HG03442 (cell line): ENCODE measurements at regions not wholly inside any gene's neighbourhood (a gene's known extent, or its start where the extent isn't known, plus 50 kb on each side); places are given as distances from the start of the nearest gene placed in this dataset.
"Not testable (repeated sequence)": the region's sequence is repeated elsewhere in the genome, so short reads cannot be mapped to it uniquely, and the experiment has no call there.

Source experiments
- ATAC-seq: cut with Tn5 transposase; IDR thresholded peaks from one replicate; pipeline ENCODE4 v1.9.1; 2021; ENCODE audit warnings: mild to moderate bottlenecking, moderate library complexity; ENCODE audit not compliant: unreplicated experiment

DNA sequence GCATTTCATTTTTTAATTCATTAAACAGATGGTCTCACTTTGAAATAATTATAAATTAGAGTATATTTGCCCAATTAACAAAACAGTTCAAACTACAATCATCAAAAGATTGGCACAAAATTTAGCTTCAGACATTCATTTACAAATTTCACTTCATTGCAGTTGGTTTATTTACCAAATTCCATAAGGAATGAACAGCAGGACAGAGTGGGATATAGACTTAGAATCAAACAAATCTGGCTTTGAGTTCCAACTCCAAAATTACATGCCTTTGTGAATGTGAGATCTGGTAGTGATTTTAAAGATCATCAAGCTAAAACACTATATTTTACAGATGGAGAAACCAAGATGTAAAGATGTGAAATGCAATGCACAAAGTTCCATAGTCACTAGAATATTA, 310.7 kb upstream of the CNTN5 start:
- no peak for ATAC-seq

DNA sequence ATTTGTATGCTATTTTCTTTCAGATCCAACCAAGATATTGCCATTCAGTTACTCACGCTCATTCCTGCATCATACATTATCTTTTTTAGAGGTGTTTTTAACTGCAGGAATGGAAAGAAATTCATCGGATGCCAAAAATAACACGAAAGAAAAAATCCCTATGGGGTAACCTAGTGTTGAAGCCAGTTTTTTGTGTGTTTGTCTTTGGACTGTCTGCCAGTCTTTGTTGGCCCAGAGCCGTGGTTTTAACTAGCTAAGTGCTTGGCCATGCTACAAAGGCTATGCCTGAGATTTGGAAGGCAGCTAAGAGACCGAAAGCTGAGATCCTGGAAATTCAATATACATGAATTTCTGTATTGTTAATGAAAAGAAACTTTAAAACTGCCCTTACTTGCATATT, 309.8 kb upstream of the CNTN5 start:
- no peak for ATAC-seq

- ATAC-seq = no peak
Observed at GRCh38 chr11:98720951-98721350, 299.8 kb upstream of the CNTN5 start.

GRCh38 chr11:98725471-98725870, 295.3 kb upstream of the CNTN5 start:
- no peak for ATAC-seq

DNA sequence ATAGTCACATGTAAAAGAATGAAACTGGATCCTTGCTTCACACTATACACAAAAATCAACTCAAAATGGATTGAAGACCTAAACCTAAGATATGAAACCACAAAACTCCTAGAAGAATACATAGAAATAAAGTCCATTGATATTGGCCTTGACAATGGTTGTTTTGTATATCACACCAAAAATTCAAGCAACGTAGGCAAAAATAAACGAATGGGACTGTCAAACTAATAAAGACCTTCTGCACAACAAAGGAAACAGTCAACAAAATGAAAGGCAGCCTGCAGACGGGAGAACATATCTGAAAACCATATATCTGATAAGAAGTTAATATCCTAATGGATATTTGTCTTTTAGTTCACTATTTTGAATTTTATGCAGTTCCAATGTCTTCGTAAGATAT, 292.3 kb upstream of the CNTN5 start:
- ATAC-seq = no peak

GRCh38 chr11:98729118-98729517, 291.6 kb upstream of the CNTN5 start:
- ATAC-seq = no peak

DNA sequence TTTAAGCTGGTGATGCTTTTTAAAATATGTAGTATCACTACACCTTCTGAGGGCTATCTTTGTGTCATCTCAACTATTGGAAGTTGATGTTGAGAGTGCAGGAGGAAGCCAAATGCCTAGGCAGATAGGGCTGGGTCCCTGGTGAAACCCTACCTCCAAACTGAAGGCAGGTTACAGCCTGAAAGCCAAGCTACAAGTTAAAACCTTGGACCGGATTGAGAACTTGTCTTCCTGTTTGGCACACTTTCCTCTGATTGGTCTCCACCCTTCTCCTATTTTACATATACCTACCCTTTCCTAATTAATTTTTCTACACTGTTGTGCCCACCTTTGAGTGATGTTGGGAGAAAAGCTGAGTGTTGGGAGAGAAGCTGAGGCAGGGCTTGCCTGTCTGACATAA, 287.8 kb upstream of the CNTN5 start:
- no peak for ATAC-seq

- ATAC-seq = not testable (repeated sequence)
Observed at GRCh38 chr11:98733378-98733777, 287.4 kb upstream of the CNTN5 start.

- no peak for ATAC-seq
Observed at GRCh38 chr11:98734686-98735085, 286.1 kb upstream of the CNTN5 start.

DNA sequence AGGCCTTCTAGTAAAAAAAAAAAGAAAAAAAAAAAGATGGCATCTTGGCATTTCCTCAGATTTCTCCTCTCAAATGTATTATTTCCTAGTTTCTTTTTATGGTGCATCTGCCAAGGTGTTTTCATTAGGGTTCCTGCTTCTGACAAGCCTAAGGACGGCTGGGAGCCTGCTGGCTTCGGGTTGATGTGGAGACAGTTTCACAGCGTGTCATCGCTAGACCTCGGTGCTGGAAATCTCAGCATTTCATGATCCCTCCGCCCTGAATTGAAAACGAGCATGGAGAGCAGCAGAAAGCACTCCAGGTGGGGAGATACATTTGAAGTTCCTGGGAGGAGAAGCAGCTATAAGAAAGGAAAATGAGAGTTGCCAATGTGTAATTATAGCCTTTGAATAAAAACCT, 283.9 kb upstream of the CNTN5 start:
- ATAC-seq = no peak

DNA sequence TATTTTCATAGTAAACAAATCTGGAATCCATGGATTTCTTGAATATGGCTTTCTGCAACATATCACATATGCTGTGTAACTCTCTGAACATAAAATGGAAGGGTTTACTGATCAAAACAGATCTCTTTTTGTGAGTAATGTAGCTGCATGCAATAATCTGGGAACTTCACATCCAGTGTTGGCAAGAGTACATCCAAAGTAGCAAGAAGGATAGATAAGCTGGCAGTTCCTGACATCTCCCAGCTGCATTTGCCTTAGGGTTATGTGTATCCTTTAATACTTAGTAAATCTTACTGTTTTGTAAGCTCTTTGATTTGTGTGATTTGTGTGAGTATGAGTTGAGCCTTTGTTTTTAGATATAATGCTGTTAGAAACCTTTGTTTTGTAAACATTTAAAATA, 280.4 kb upstream of the CNTN5 start:
- no peak for ATAC-seq

- not testable (repeated sequence) for ATAC-seq
Observed at GRCh38 chr11:98763446-98763845, 257.3 kb upstream of the CNTN5 start.

DNA sequence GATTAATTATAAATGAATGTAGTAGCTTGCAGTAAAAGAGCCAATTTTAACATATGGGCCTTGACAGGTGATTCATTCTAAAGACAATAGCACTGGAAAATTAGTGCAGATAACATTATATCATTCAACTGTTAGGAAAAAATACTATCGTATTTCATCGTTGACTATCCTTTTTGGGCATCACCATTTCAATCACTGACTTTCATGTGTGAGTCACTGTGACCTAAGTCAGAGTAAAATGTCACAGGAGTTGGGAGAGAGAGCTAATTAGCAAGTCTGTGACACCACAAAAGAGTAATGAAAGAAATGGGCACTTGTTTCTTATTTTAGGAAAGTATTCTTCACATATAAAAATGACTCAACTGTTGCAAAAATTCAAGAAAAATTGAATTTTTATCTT, 253.8 kb upstream of the CNTN5 start:
- no peak for ATAC-seq

DNA sequence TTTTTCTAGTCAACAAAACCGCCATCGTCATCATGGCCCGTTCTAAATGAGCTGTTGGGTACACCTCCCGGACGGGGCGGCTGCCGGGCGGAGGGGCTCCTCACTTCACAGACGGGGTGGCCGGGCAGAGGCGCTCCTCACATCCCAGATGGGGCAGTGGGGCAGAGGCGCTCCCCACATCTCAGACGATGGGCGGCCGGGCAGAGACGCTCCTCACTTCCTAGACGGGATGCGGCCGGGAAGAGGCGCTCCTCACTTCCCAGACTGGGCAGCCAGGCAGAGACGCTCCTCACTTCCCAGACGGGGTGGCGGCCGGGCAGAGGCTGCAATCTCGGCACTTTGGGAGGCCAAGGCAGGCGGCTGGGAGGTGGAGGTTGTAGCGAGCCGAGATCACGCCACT, 250.7 kb upstream of the CNTN5 start:
- ATAC-seq = not testable (repeated sequence)

GRCh38 chr11:98771791-98772190, 249.0 kb upstream of the CNTN5 start:
- ATAC-seq = no peak

GRCh38 chr11:98772893-98773292, 247.9 kb upstream of the CNTN5 start:
- ATAC-seq = no peak

DNA sequence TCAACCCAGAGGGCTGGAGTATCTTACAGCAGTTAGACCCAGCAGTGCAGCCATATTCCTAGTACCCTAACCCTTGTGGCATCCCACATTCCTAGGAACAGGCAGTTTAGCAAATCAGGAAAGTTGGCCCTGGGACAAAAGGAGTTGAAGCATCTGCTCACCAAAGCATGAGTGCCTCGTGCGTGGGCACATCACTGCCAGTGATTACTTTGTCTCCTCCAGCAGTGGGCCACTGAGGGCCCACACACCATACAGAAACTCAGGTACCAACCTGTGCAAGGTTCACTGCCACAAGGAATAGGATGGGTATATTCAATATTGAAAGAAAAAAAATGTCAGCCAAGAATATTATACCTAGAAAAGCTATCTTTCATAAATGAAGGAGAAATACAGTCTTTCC, 227.5 kb upstream of the CNTN5 start:
- ATAC-seq = no peak

DNA sequence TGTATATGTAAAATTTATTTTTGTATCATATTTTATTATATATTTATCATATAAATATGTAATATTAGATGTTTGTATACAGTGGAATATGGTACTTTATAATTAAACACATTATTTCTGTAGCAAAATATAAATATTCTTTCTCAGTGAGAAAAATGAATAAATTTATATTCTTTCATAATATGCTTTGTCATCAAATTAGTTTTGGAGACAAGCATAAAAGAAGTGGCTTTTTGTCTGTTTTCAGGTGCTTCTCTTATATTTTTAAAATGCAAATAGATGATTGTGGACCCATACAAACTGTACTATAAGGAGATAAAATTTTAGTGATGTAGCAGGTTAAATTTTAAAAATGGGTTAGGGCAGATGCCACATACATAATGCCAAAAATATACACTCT, 222.4 kb upstream of the CNTN5 start:
- no peak for ATAC-seq

- no peak for ATAC-seq
Observed at GRCh38 chr11:98800696-98801095, 220.1 kb upstream of the CNTN5 start.

DNA sequence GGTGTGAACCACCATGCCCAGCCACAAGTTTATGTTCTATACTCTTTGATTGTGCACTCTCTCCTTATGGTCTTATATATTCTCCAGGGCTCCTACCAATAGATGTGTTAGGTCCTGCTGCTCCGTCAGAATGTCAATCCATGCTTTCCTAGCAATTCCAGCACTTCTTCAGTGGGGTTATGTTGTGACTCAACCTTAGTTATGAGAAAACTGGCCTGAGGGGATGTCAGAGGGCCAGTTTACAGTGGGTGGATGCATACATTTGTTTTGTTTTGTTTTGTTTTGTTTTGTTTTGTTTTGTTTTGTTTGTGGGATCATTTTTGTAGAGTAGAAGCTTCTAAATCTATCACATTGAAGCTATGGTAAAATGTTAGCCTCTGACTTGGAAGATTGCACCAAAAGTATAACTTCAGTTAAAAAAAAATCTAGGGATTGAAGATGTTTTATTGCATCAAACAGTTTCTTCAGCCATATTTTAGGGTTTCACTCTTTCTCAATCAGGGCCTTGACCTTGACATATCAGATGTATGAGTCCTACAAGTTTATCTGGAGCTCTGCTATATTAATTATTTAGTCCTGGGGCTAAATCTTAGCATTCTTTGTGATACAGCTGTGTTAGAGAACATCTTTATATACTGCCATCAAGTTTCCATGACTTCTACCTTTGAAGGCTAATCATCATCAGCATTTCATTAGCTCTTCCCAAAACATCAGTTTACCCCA, 191.6 kb upstream of the CNTN5 start:
- ATAC-seq = no peak

DNA sequence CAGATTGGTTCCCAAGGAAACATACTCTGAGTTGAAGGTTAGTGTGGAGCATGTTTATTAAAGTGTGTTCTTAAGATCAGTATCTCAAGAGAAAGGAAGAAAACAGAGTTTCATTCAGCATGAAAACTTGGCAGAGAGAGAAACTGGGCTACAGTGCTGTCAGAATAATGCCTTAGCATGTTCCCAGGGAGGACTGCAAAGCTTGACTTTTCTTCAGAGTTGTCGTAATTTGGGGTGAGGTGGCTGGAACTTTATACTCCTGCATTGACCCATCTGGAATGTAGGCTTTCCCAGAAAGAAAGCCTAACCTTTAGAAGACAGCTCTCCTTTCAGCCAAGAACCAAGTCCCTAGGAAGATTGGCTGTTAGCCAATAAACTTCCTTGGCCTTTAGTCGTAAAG, 190.8 kb upstream of the CNTN5 start:
- ATAC-seq = no peak

DNA sequence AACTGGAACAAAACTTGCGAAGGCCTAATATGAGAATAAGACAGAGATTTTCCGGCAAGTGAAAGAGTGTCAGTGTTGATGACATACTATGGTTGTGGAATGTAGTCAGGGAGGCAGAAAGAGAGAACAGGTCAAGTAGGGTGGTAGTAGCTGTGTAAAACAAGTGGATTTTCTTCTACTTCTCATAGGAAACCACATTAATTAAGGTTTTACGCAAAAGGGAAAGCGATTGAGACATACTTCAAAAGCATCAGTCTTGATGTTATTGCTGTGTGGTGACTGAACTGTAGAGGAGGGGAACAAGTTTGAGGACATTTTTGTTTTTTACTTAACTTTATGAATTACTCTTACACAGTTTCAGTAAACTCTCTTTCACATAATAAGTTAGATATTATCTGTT, 186.0 kb upstream of the CNTN5 start:
- ATAC-seq = no peak

DNA sequence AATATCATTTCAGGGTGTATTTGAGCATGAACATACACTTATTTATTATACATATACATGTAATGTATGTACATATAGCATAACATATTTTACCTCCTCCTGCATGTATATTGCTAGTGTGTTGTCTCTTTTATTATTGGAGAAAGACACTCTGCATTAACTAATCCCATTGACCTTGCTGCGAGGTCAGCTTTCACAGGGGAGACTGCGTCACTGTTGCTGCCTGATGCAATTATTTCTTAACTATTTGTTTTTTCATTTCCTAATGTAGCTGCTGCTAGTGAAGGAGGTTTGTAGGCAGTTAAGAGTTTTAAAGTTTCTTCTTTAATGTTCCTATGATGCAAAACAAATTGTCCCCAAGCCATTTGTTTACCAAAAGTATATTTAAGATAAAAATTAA, 185.4 kb upstream of the CNTN5 start:
- ATAC-seq = no peak
